SK-N-SH treated with all-trans-retinoic acid at 6 μM for 48 hours (cell line): ENCODE measurements at regions not wholly inside any gene's neighbourhood (a gene's known extent, or its start where the extent isn't known, plus 50 kb on each side); places are given as distances from the start of the nearest gene placed in this dataset.

Experiments used
- ATAC-seq: fragments of 200-7000 bp; cut with Tn5 transposase; 3 replicates; pipeline ENCODE4 v1.9.1; 2020; ENCODE audit warnings: mild to moderate bottlenecking, moderate library complexity
- ARNTL ChIP-seq: fragments of 450-650 bp; formaldehyde crosslinking; IDR thresholded peaks from 2 replicates; pipeline ENCODE4 v1.5.0; 2020; ENCODE audit warnings: low read depth, mild to moderate bottlenecking, moderate library complexity, borderline replicate concordance
- BACH2 ChIP-seq: fragments of 250-450 bp; sonication (Bioruptor Pico); IDR thresholded peaks from 2 replicates; pipeline ENCODE4 v1.9.0; 2021; ENCODE audit warnings: mild to moderate bottlenecking, borderline replicate concordance
- CSDC2 ChIP-seq: fragments of 250-450 bp; sonication (Bioruptor Pico); IDR thresholded peaks from 2 replicates; pipeline ENCODE4 v1.5.0; 2020; ENCODE audit warnings: mild to moderate bottlenecking, moderate library complexity
- ESRRG ChIP-seq: fragments of 250-450 bp; sonication (Bioruptor Pico); IDR thresholded peaks from 2 replicates; pipeline ENCODE4 v1.6.1; 2021; ENCODE audit warnings: mild to moderate bottlenecking
- GLIS3 ChIP-seq: fragments of 250-450 bp; sonication (Bioruptor Pico); IDR thresholded peaks from 2 replicates; pipeline ENCODE4 v1.5.0; 2020; ENCODE audit warnings: mild to moderate bottlenecking, moderate library complexity
- ISL1 ChIP-seq: fragments of 250-450 bp; sonication (Bioruptor Pico); IDR thresholded peaks from 2 replicates; pipeline ENCODE4 v2.1.2; 2022; ENCODE audit warnings: mild to moderate bottlenecking, moderate library complexity
- OSR1 ChIP-seq: fragments of 250-450 bp; sonication (Bioruptor Pico); IDR thresholded peaks from 2 replicates; pipeline ENCODE4 v1.8.0; 2022; ENCODE audit warnings: moderate library complexity, mild to moderate bottlenecking, inconsistent platforms
- POU6F1 ChIP-seq: fragments of 250-450 bp; sonication (Bioruptor Pico); IDR thresholded peaks from 2 replicates; pipeline ENCODE4 v1.8.0; 2021; ENCODE audit warnings: low read depth, mild to moderate bottlenecking, moderate library complexity, borderline replicate concordance
- RARB ChIP-seq: fragments of 250-450 bp; sonication (Bioruptor Pico); IDR thresholded peaks from 2 replicates; pipeline ENCODE4 v1.8.0; 2021; ENCODE audit warnings: mild to moderate bottlenecking, moderate library complexity
- SNAI2 ChIP-seq: fragments of 250-450 bp; sonication (Bioruptor Pico); IDR thresholded peaks from 2 replicates; pipeline ENCODE4 v1.5.0; 2020; ENCODE audit warnings: mild to moderate bottlenecking, moderate library complexity
- TCF4 ChIP-seq: fragments of 250-450 bp; sonication (Bioruptor Pico); IDR thresholded peaks from 2 replicates; pipeline ENCODE4 v1.8.0; 2021; ENCODE audit warnings: mild to moderate bottlenecking, moderate library complexity, borderline replicate concordance
- TOX ChIP-seq: fragments of 250-450 bp; sonication (Bioruptor Pico); IDR thresholded peaks from 2 replicates; pipeline ENCODE4 v1.8.0; 2021; ENCODE audit warnings: mild to moderate bottlenecking, moderate library complexity, borderline replicate concordance
- TSHZ2 ChIP-seq: fragments of 250-450 bp; sonication (Bioruptor Pico); IDR thresholded peaks from 2 replicates; pipeline ENCODE4 v1.5.0; 2020; ENCODE audit warnings: mild to moderate bottlenecking, moderate library complexity
- ZFP3 ChIP-seq: fragments of 250-450 bp; sonication (Bioruptor Pico); IDR thresholded peaks from 2 replicates; pipeline ENCODE4 v1.5.0; 2020; ENCODE audit warnings: mild to moderate bottlenecking, moderate library complexity
- ZFP30 ChIP-seq: fragments of 450-650 bp; formaldehyde crosslinking; IDR thresholded peaks from 2 replicates; pipeline ENCODE4 v1.5.0; 2022; ENCODE audit warnings: mild to moderate bottlenecking, moderate library complexity
- ZNF565 ChIP-seq: fragments of 450-650 bp; formaldehyde crosslinking; conservative IDR thresholded peaks from 2 replicates; pipeline ENCODE4 v1.5.0; 2020; ENCODE audit warnings: low read depth, mild to moderate bottlenecking, moderate library complexity
- ZNF70 ChIP-seq: fragments of 450-650 bp; formaldehyde crosslinking; IDR thresholded peaks from 2 replicates; pipeline ENCODE4 v1.5.0; 2020; ENCODE audit warnings: mild to moderate bottlenecking, moderate library complexity
- ZNF8 ChIP-seq: fragments of 450-650 bp; formaldehyde crosslinking; IDR thresholded peaks from 2 replicates; pipeline ENCODE4 v1.5.0; 2020; ENCODE audit warnings: mild to moderate bottlenecking, moderate library complexity
- TF ChIP-seq, protein P1 (sequence below): fragments of 250-450 bp; sonication (Bioruptor Pico); IDR thresholded peaks from 2 replicates; pipeline ENCODE4 v1.5.1; 2020; ENCODE audit warnings: low read depth, mild to moderate bottlenecking, moderate library complexity

GRCh38 chr3:182388506-182388905, 404.8 kb upstream of the ATP11B start:
- no peak for ATAC-seq
- TF ChIP-seq TSHZ2 (CRISPR knock-in tag) (no peak), ZNF8 (CRISPR knock-in tag) (no peak), ZFP3 (CRISPR knock-in tag) (no peak), TOX (CRISPR knock-in tag) (no peak), ESRRG (no peak), BACH2 (no peak), ISL1 (no peak), OSR1 (CRISPR knock-in tag) (no peak), ZNF70 (CRISPR knock-in tag) (no peak), ZNF565 (no peak)

DNA sequence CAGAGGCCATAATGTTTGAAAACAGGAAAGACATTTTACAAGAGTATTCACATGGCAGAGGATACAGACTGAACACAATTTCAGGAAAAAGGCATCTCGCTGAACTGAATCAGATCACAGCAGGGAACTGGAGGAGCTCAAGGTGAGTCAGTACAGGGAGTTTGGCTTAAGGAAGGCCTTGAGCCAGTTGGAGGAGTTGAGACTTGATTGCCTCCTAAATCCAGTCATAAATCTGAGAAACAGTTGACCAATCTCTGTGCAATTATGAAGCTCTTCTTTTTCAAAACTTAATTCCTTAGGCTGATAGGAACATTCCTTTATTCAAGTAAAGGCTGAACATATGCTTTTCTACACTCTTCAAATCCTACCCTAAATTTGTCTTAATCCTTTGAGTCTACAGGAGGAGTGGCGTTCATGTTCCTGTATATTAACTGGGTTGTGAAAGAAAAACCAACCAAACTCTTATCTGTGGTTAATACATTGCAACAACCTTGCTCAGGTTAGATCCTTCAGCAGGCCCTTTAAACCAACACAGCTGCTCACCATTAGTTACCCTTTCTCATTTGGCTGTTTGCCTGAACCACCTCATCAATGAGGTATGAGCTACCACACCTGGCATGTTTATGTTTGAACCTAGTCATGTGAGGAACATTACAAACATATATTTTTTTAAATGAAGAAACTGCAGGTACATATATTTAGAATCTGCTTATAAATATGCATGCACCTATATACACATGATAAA, 404.1 kb upstream of the ATP11B start:
- no peak for ATAC-seq
- TF ChIP-seq ARNTL (CRISPR knock-in tag), result no peak
- TF ChIP-seq, all 23 proteins: peak for 0

DNA sequence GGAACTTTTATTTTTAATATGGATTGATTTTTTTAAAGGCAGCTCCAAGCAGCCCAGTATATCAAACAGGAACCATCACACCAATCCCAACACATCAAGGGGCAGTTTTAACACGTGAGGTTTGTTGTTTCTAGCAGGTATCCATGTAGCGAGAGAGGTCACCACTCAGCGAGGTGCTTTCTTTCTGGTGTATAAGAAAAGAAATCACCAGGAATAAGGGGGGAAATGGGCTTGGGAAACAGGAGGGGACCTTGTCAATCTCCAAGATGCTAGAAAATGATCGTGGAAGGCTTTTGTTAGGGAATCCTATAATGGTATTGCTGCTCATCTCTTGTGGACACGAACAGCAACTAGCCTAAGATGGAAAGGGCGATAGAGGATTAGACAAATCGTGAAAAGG, 402.9 kb upstream of the ATP11B start:
- TF ChIP-seq SNAI2 (no peak), ZNF70 (CRISPR knock-in tag) (no peak), ZFP3 (CRISPR knock-in tag) (no peak), ZFP30 (CRISPR knock-in tag) (no peak), TSHZ2 (CRISPR knock-in tag) (no peak)
- TF ChIP-seq, protein P1, sequence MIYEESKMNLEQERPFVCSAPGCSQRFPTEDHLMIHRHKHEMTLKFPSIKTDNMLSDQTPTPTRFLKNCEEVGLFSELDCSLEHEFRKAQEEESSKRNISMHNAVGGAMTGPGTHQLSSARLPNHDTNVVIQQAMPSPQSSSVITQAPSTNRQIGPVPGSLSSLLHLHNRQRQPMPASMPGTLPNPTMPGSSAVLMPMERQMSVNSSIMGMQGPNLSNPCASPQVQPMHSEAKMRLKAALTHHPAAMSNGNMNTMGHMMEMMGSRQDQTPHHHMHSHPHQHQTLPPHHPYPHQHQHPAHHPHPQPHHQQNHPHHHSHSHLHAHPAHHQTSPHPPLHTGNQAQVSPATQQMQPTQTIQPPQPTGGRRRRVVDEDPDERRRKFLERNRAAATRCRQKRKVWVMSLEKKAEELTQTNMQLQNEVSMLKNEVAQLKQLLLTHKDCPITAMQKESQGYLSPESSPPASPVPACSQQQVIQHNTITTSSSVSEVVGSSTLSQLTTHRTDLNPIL (CRISPR knock-in tag), result no peak
- ATAC-seq, result no peak

- no peak for TF ChIP-seq TOX (CRISPR knock-in tag)
- no peak for TF ChIP-seq ZNF70 (CRISPR knock-in tag)
- no peak for TF ChIP-seq OSR1 (CRISPR knock-in tag)
- no peak for TF ChIP-seq ESRRG
- no peak for ATAC-seq
Measured at GRCh38 chr3:182392182-182392937, 400.9 kb upstream of the ATP11B start.

DNA sequence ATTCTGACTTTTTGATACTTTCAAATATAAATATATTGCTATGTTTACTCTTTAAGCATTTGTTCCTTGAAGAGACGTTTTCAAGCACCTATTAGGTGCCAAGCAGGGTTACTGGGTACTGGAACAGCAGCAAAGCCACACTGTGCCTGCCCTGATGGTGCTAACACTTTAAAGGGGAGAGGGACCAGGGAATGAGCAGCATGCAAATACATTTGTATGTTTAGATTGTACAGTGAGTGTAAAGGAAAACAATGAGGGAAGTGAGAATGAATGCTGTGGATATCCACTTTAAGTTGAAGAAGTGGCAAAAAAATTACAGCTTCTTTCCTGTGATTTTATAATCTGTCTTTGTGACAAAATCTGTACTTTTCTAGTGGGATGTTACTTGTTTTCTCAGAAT, 400.2 kb upstream of the ATP11B start:
- no peak for ATAC-seq
- TF ChIP-seq ARNTL (CRISPR knock-in tag) (no peak), RARB (no peak), POU6F1 (CRISPR knock-in tag) (no peak), GLIS3 (CRISPR knock-in tag) (no peak), OSR1 (CRISPR knock-in tag) (no peak), ZNF8 (CRISPR knock-in tag) (no peak), CSDC2 (CRISPR knock-in tag) (no peak), ZFP30 (CRISPR knock-in tag) (no peak), TSHZ2 (CRISPR knock-in tag) (no peak), ESRRG (no peak), TOX (CRISPR knock-in tag) (no peak), TCF4 (CRISPR knock-in tag) (no peak), ZNF565 (no peak), ZNF70 (CRISPR knock-in tag) (no peak)
- TF ChIP-seq, protein P1 (CRISPR knock-in tag), result no peak
